Gastroesophageal sphincter (tissue), 3 donors: ENCODE measurements at regions not wholly inside any gene's neighbourhood (a gene's known extent, or its start where the extent isn't known, plus 50 kb on each side); places are given as distances from the start of the nearest gene placed in this dataset.

Experiments
- CTCF ChIP-seq, 4 experiments: fragments of 200-600 bp in 2 of 4; fragments of 450-650 bp in 2 of 4; sonication (generic) in 1 of 4; IDR thresholded peaks; one replicate each; pipeline ENCODE4 v1.5.1; 2017 to 2019; ENCODE audit warnings: antibody characterized with exemption in 4 of 4, mild to moderate bottlenecking in 2 of 4, moderate library complexity in 2 of 4
- POLR2A ChIP-seq, 2 donors: fragments of 450-650 bp; IDR thresholded peaks; one replicate each; pipeline ENCODE4 v1.6.1; 2017; ENCODE audit warnings: antibody characterized with exemption in 2 of 2, mild to moderate bottlenecking in 2 of 2, moderate library complexity in 1 of 2
- POLR2AphosphoS5 ChIP-seq: sonication (generic); formaldehyde crosslinking; IDR thresholded peaks from one replicate; pipeline ENCODE4 v1.6.1; 2017; ENCODE audit warnings: antibody characterized with exemption

GRCh38 chr3:109607897-109608296 lies 270.6 kb upstream of the DPPA4 start:
- TF ChIP-seq CTCF (IDR thresholded peaks at IDR 0.05): no peak
- TF ChIP-seq POLR2A (IDR thresholded peaks at IDR 0.05): no peak
- no peak for TF ChIP-seq POLR2AphosphoS5
